HL-60 (cell line): ENCODE measurements at regions not wholly inside any gene's neighbourhood (a gene's known extent, or its start where the extent isn't known, plus 50 kb on each side); places are given as distances from the start of the nearest gene placed in this dataset.

Experiments used
- DNase-seq, 2 experiments: peaks; one replicate each; pipeline ENCODE4 v3.0.0-alpha.2; 2010 to 2020; ENCODE audit warnings: low read depth in 1 of 2, low spot score in 1 of 2
- H3K27ac ChIP-seq: fragments of 250-450 bp; sonication (Bioruptor Pico); replicated peaks from 2 replicates; pipeline ENCODE4 v1.5.1; 2020; ENCODE audit warnings: mild to moderate bottlenecking, moderate library complexity
- H3K27me3 ChIP-seq: fragments of 250-450 bp; sonication (Bioruptor Pico); 2 replicates; pipeline ENCODE4 v1.5.1; 2021; ENCODE audit warnings: mild to moderate bottlenecking, moderate library complexity; ENCODE audit not compliant: insufficient read depth, poor library complexity, severe bottlenecking
- H3K4me3 ChIP-seq: replicated peaks from 2 replicates; pipeline ENCODE4 v1.5.1; 2011; ENCODE audit warnings: mild to moderate bottlenecking, control low read depth, low read length; ENCODE audit not compliant: insufficient read depth
- CTCF ChIP-seq: IDR thresholded peaks from one replicate; pipeline ENCODE4 v1.5.1; 2011; ENCODE audit warnings: low read length, control low read depth, inconsistent platforms; ENCODE audit not compliant: insufficient read depth
- GABPA ChIP-seq: IDR thresholded peaks from 2 replicates; pipeline ENCODE4 v1.6.1; 2012; ENCODE audit warnings: low read depth
- POLR2AphosphoS5 ChIP-seq: IDR thresholded peaks from 2 replicates; pipeline ENCODE4 v1.6.1; 2012; ENCODE audit warnings: low read depth
- REST ChIP-seq: IDR thresholded peaks from 2 replicates; pipeline ENCODE4 v1.6.1; 2012; ENCODE audit warnings: low read depth; ENCODE audit not compliant: insufficient replicate concordance
- SPI1 ChIP-seq: IDR thresholded peaks from 2 replicates; pipeline ENCODE4 v1.6.1; 2012; ENCODE audit warnings: low read depth, mild to moderate bottlenecking, borderline replicate concordance

- Histone ChIP-seq H3K27ac (no peak overlapping the region), H3K4me3 (no peak overlapping the region), H3K27me3 (no peaks in the 10 kb centered on the region)
- no peak for DNase-seq
- TF ChIP-seq REST = no peak
Measured at GRCh38 chr13:28602580-28602979, 56.4 kb upstream of the POMP start.

- Histone ChIP-seq H3K27ac (no peak overlapping the region), H3K27me3 (no peaks in the 10 kb centered on the region), H3K4me3 (no peak overlapping the region)
- TF ChIP-seq REST = no peak
- no peak for TF ChIP-seq SPI1
- no peak for TF ChIP-seq GABPA
- TF ChIP-seq POLR2AphosphoS5 = no peak
- no peak for TF ChIP-seq CTCF
- DNase-seq = no peak
Measured at GRCh38 chr13:28601581-28601980, 57.3 kb upstream of the POMP start.

GRCh38 chr13:28597641-28598040 lies 61.3 kb upstream of the POMP start:
- DNase-seq = no peak
- H3K27ac ChIP-seq = no peak overlapping the region
- no peak for TF ChIP-seq POLR2AphosphoS5
- no peak for TF ChIP-seq SPI1
- no peak for TF ChIP-seq GABPA
- no peak for TF ChIP-seq CTCF
- TF ChIP-seq REST = no peak
- no peaks in the 10 kb centered on the region for H3K27me3 ChIP-seq
- no peak overlapping the region for H3K4me3 ChIP-seq

GRCh38 chr13:28590461-28590860 lies 68.5 kb upstream of the POMP start:
- H3K27ac ChIP-seq = no peak overlapping the region
- no peak overlapping the region for H3K4me3 ChIP-seq
- no peaks in the 10 kb centered on the region for H3K27me3 ChIP-seq
- DNase-seq = peak; percentile 42 to 65
- TF ChIP-seq GABPA = no peak
- TF ChIP-seq REST = no peak
- TF ChIP-seq POLR2AphosphoS5 = no peak
- no peak for TF ChIP-seq SPI1
- TF ChIP-seq CTCF = no peak
